SJSA1 (cell line): ENCODE measurements at regions not wholly inside any gene's neighbourhood (a gene's known extent, or its start where the extent isn't known, plus 50 kb on each side); places are given as distances from the start of the nearest gene placed in this dataset.

Experiments used
- DNase-seq, 2 experiments: peaks; one replicate each; pipeline ENCODE4 v3.0.0-alpha.2; 2015 to 2020; ENCODE audit warnings: low spot score in 2 of 2, low read depth in 1 of 2
- H3K27ac ChIP-seq: fragments of 250-450 bp; sonication (Bioruptor Pico); 2 replicates; pipeline ENCODE4 v1.5.1; 2020; ENCODE audit warnings: mild to moderate bottlenecking, moderate library complexity
- H3K27me3 ChIP-seq: fragments of 250-450 bp; sonication (Bioruptor Pico); replicated peaks from 2 replicates; pipeline ENCODE4 v1.5.1; 2020; ENCODE audit warnings: mild to moderate bottlenecking, moderate library complexity
- H3K36me3 ChIP-seq: fragments of 250-450 bp; sonication (Bioruptor Pico); 2 replicates; pipeline ENCODE4 v1.5.1; 2020; ENCODE audit warnings: mild to moderate bottlenecking
- H3K4me1 ChIP-seq: fragments of 250-450 bp; sonication (Bioruptor Pico); replicated peaks from 2 replicates; pipeline ENCODE4 v1.6.1; 2021; ENCODE audit warnings: mild to moderate bottlenecking
- H3K4me3 ChIP-seq: fragments of 250-450 bp; sonication (Bioruptor Pico); 2 replicates; pipeline ENCODE4 v1.5.1; 2020; ENCODE audit warnings: mild to moderate bottlenecking
- H3K9me3 ChIP-seq: fragments of 250-450 bp; sonication (Bioruptor Pico); replicated peaks from 2 replicates; pipeline ENCODE4 v1.5.1; 2020; ENCODE audit warnings: mild to moderate bottlenecking

DNA sequence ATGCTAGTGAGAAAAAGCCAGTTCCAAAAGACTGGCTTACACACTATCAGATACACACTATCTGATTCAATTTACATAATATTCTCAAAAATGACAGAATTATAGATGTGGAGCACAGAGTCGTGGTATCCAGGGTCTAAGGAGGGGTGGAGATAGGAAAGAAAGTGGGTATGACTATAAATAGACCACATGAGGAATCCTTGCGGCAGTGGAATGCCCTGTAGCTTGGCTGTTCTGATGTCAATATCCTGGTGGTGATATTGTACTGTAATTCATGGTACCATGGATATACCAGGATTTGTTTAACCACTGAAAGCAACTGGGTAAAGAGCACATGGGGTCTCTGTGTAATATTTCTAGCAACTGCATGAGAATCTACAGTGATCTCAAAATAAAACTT is 67.7 kb upstream of the TMEM72 start:
- no peak overlapping the region for H3K4me3 ChIP-seq
- peaks cover 5% of the 10 kb centered on the region for H3K4me1 ChIP-seq
- peak in 1 of 2 experiments; percentile 3 for DNase-seq
- no peaks in the 10 kb centered on the region for H3K27me3 ChIP-seq
- no peaks in the 10 kb centered on the region for H3K36me3 ChIP-seq
- no peaks in the 10 kb centered on the region for H3K9me3 ChIP-seq
- no peak overlapping the region for H3K27ac ChIP-seq

DNA sequence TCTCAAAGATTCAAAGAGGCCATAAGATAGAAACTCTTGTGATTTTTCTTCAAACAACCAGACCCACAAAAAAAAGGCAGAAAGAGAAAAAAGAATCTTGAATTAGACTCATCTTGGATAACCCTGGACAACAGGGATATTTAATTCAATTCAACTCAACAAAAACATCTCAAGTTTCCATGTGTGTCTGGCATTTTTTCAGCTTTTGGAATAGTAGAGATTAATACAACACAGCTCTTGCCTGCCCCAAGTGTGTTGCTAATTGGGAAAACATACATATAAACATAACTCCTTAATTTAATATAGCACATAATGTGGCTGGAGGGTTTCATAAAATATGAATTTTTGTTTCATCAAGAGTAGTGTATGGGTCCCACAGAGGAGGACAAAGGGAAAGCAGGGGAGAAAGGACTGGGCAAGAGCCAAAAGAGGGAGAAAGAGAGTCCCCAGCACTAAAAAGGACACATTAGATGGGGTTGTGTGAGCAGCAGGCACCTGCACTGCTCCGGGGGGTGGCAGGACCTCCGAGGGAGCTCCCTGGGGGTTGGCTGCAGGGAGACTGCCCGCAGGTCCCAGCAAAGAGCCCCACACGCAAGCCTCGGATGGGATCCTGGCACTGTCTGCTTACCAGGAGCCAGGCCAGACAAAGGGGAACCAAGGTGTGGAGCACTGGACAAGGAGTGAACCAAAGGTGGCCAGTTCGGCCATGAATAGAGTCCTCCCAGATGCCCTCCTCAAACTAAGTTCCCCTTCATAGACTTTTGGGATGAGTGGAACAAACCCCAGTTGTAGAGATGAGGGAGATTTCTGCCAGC is 65.6 kb upstream of the TMEM72 start:
- Histone ChIP-seq H3K4me1 (no peaks in the 10 kb centered on the region), H3K27me3 (no peaks in the 10 kb centered on the region)
- peak in 1 of 2 experiments; percentile 19 for DNase-seq

DNA sequence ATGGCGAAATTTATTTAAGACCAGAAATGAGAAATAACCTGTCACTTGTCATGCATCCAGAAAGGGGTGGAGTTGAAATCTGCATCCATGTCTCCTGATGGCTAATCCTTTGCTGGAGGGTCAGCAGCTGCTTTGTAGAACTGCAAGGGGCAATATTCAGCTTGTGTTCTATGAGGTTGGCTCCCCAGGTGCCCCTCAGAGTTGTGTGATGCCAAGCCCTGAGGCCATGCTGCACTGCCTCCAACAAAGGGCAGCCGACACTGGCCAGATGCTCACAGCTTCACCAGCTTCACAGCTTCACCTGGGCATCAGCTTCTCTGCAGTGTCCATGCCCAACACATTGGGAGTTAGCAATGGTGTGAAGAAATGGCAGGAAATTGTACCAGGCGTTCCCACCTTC is 64.0 kb upstream of the TMEM72 start:
- Histone ChIP-seq H3K4me1 (no peaks in the 10 kb centered on the region), H3K9me3 (no peaks in the 10 kb centered on the region), H3K4me3 (no peak overlapping the region), H3K27ac (no peak overlapping the region), H3K36me3 (no peaks in the 10 kb centered on the region), H3K27me3 (no peaks in the 10 kb centered on the region)
- peak in 1 of 2 experiments; percentile 25 for DNase-seq

More for the DNA sequence above, 65.6 kb upstream of the TMEM72 start:
- Histone ChIP-seq H3K4me3 (no peak overlapping the region), H3K36me3 (no peaks in the 10 kb centered on the region), H3K9me3 (no peaks in the 10 kb centered on the region), H3K27ac (no peak overlapping the region)

DNA sequence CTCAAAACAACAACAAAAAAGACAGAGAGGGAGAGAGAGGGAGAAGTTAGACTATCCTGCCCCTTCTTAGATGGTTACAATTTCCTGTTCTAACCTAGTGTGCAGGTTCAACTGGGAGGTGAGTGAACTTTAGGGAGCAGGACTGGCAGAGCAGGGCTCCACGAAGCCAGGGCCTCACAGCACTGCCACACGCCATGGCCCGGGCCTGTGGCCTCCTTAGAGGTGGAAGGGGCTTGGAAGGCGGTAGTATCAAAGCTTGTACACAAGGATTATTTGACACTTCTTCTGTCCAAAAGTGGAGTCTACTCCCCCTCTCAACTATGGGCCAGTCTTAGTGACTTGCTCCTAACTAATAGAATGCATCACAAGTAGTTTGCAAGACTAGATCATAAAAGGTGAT is 62.9 kb upstream of the TMEM72 start:
- H3K9me3 ChIP-seq, result no peaks in the 10 kb centered on the region
- DNase-seq, result peak in 1 of 2 experiments; percentile 4
- no peaks in the 10 kb centered on the region for H3K27me3 ChIP-seq
- H3K27ac ChIP-seq, result no peak overlapping the region
- H3K4me1 ChIP-seq, result no peaks in the 10 kb centered on the region
- no peaks in the 10 kb centered on the region for H3K36me3 ChIP-seq
- no peak overlapping the region for H3K4me3 ChIP-seq

DNA sequence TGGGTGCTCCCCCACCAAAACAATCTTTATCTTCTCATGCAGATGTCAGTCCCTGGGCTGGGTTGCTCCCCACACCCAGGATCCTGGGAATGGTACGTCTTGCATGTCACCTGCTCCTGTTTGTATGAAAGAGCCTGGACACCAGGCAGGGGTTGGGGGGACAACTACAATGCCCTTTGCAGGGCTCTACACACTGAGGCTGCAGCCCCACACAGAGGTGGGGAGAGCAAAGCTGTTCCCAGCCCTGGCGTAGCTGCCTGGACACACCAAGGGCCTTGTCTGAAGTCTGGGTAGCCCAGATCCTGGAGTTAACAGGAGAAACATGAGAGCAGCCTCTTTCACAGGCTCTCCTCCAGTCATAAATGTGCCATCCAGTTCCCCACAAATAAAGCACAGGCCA is 61.2 kb upstream of the TMEM72 start:
- Histone ChIP-seq H3K27ac (no peak overlapping the region), H3K36me3 (no peaks in the 10 kb centered on the region), H3K4me1 (no peaks in the 10 kb centered on the region), H3K4me3 (no peak overlapping the region), H3K9me3 (no peaks in the 10 kb centered on the region), H3K27me3 (no peaks in the 10 kb centered on the region)
- peak in 1 of 2 experiments; percentile 22 for DNase-seq

DNA sequence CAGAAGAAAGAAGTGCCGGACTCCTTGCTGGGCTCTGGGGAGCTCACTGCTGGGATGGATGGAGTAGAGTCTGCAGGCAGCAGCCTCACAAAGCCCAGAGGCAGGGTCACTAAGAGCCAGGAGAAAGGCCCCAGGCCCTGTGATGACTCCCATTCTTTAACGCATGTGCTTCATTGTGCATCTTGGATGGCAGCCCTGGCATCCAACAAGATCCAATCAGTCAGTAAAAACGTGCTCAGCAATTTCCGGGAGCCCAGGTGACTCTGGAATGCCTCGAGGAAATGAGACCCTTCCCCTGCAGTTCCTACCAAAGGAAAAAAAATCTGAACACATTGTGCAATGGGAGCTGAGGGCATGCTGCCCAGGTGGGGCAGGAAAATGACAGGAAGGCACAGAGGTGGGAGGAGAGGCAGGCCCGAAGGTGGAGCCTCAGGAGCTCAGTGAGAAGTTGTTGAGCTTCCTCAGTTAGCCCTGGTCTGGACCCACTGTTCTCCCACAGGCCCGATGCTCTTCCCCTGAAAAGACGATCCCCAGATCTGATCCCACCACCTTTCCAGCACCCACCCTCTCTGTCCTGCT is 60.7 kb upstream of the TMEM72 start:
- no peaks in the 10 kb centered on the region for H3K4me1 ChIP-seq
- DNase-seq, result peak in 1 of 2 experiments; percentile 15
- no peak overlapping the region for H3K4me3 ChIP-seq

DNA sequence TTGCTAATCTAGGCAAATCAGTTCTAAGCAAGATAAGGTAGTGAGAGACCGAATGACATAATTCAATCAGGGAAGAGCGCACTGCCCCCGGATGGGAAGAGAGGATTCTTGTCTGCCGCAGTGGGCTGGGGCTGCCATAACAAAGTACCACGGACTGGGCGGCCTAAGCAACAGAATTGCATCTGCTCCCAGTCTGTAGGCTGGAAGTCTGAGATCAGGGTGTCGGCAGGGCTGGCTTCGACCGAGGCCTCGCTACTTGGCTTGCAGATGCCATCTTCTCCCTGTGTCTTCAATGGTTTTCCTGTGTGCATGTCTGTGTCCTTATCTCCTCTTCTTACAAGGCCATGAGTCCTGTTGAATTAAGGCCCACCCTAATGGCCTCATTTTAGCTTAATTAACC is 59.7 kb upstream of the TMEM72 start:
- peak in 1 of 2 experiments; percentile 30 for DNase-seq
- no peak overlapping the region for H3K4me3 ChIP-seq
- no peaks in the 10 kb centered on the region for H3K36me3 ChIP-seq
- no peak overlapping the region for H3K27ac ChIP-seq
- no peaks in the 10 kb centered on the region for H3K4me1 ChIP-seq
- H3K27me3 ChIP-seq, result no peaks in the 10 kb centered on the region
- H3K9me3 ChIP-seq, result no peaks in the 10 kb centered on the region

More for the DNA sequence above, 60.7 kb upstream of the TMEM72 start:
- H3K27ac ChIP-seq, result no peak overlapping the region
- no peaks in the 10 kb centered on the region for H3K36me3 ChIP-seq
- H3K27me3 ChIP-seq, result no peaks in the 10 kb centered on the region
- no peaks in the 10 kb centered on the region for H3K9me3 ChIP-seq

DNA sequence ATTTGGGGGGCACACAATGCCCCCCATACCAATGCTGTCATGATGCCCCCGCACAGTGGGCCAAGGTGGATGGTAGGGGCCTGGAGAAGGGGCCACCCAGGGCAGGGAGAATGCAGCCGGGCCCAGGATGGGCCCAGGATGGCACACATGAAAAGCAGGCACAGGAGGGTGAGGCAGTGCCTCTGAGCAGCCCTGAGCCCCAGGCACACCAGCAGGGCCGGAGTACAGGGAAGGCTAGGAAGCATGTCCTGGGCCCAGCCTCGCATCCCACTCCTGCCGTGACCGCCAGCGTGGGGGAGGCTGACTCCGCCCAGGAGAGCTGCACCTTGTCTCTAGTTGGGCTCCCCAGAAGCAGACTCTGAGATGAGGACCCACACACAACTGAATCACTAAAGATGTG is 59.3 kb upstream of the TMEM72 start:
- H3K9me3 ChIP-seq, result no peaks in the 10 kb centered on the region
- H3K36me3 ChIP-seq, result no peaks in the 10 kb centered on the region
- H3K4me1 ChIP-seq, result no peaks in the 10 kb centered on the region
- H3K27me3 ChIP-seq, result no peaks in the 10 kb centered on the region
- no peak overlapping the region for H3K27ac ChIP-seq
- no peak overlapping the region for H3K4me3 ChIP-seq
- peak in 1 of 2 experiments; percentile 31 for DNase-seq

DNA sequence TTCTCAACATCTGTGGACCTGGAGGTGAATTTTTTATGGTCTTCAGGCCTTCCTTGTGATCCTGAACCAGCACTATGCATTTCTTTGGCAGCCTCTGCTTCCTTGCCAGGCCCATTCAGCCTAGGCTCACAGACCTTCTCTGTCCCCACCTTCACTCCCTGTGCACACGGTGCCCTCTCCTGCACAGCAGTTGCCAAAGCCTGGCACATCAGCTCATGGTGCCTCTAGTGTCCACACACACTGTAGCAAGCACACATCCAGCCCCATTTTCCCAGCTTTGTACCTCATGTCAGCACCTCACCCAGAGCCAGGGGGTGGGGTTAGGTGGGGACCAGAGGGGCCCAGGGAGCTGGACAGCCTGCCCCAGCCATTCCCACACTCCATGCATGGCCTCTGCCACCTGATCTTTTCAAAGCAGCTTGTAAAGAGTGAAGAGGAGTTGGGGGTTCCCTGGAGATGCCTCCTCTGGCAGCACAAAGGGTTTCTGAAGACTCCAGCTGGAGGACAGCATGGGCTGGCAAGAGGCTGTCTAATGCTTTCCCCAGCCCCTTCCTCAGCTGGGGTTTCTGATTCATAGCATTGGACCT is 57.9 kb upstream of the TMEM72 start:
- Histone ChIP-seq H3K36me3 (no peaks in the 10 kb centered on the region), H3K27ac (no peak overlapping the region)
- peak in 1 of 2 experiments; percentile 40 for DNase-seq

DNA sequence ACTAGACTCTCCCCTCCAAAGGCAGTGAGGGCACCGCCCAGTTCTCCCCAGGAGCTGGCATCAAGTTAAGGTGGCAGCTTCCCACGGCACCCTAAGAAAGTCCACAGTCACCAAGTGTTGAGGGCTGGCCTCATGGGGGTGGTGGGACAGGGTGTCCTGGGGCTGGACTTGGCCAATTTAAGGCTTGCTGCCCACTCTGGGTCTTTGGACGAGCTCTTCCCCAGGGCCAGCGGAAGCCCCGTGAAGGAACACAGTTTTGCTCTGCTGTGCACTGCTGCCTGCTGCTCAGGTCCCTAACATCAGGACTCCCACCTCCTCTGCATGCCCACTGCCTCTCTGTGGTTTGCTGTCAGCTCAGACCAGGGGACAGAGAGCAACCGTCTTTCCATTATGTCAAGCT is 57.3 kb upstream of the TMEM72 start:
- Histone ChIP-seq H3K27me3 (no peaks in the 10 kb centered on the region), H3K27ac (no peak overlapping the region), H3K4me3 (no peak overlapping the region), H3K36me3 (no peaks in the 10 kb centered on the region), H3K9me3 (no peaks in the 10 kb centered on the region), H3K4me1 (no peaks in the 10 kb centered on the region)
- peak in 1 of 2 experiments; percentile 28 for DNase-seq

More for the DNA sequence above, 57.9 kb upstream of the TMEM72 start:
- Histone ChIP-seq H3K9me3 (no peaks in the 10 kb centered on the region), H3K4me1 (no peaks in the 10 kb centered on the region), H3K4me3 (no peak overlapping the region), H3K27me3 (no peaks in the 10 kb centered on the region)

DNA sequence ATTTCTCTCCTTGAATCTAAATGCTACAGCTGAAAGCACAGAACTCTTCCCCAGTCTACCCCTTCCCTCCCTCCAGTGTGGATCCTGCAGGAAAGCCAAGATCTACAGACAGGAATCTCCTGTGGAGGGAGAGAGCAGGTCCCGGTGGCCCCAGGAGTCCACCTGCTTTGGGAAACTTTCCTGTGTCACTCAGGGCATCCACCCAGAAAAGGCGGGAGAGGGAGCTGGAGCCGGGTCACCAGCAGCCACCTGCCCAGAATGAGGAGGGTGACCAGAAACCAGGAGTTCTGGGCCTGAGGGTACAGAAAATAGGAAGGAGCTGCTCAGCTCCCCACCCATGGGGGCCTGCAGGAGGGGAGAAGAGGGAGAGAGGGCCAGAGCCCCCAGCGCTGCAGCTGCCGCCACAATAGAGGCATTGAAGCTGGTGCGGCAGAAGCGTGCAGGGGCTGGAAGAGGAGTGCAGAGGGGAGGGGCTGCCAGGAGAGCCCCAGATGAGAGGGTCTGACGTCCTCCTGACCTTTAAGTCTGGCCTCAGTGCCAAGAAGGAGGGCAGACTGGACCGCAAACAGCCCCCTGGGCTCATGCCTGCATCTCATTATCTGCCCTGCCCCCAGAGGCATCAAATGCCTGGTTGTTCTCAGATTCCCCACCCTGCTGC is 56.3 kb upstream of the TMEM72 start:
- Histone ChIP-seq H3K4me1 (no peaks in the 10 kb centered on the region), H3K27ac (no peak overlapping the region), H3K36me3 (no peaks in the 10 kb centered on the region), H3K4me3 (no peak overlapping the region), H3K9me3 (no peaks in the 10 kb centered on the region), H3K27me3 (no peaks in the 10 kb centered on the region)
- peak in 1 of 2 experiments; percentile 33 for DNase-seq

DNA sequence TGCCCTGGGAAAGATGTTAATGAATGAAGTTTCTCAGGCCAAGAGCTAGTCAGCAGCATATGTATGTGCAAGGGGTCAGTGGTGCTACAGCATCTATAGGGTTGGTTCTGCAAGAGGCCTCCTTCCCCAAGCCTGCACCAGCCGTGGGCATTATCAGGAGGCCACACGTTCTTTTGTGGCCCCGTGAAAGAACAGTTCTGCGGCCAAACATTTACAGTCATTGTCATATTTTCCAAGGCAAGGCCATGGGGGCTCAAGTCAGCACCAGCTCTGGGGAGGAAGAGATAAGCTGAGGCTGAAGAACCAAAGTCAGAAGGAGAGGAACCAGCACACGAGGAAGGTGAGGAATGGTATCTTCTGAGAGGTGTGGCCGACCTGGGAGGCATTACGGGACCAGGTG is 54.4 kb upstream of the TMEM72 start:
- Histone ChIP-seq H3K36me3 (no peaks in the 10 kb centered on the region), H3K4me3 (no peak overlapping the region), H3K27me3 (no peaks in the 10 kb centered on the region), H3K9me3 (no peaks in the 10 kb centered on the region), H3K4me1 (peaks cover 13% of the 10 kb centered on the region), H3K27ac (no peak overlapping the region)
- peak in 1 of 2 experiments; percentile 1 for DNase-seq

DNA sequence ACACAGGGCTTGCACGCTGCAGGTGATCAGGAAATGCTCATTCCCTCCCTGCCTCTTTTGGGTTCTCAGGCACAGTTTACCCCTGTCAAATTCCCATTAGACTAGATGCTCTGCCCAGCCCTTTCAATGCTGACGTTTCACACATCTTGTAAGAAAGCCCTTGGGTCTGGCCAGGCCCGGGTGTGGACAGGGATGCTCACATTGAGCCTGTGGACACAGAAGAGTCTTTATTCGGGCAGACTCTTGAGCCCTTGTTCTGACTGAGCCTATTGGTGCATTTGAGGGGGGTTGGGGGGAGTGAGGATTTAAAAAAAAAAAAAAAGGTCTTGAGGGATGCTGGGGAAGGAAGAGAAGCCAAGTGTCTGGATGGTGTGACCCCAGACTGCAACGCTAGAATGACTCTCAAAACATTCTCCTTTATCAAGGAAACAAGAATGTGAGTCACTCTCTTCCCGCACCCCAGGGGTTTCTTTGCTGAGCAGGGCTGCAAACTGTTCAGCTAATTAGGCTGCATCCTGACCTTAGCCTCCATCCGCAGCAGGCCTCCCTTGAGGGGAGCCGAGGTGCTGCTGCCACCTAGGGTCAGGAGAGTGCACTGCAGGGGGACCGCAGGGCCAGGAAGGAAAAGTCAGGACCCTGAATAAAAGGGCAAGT is 53.6 kb upstream of the TMEM72 start:
- H3K27ac ChIP-seq, result no peak overlapping the region
- no peaks in the 10 kb centered on the region for H3K27me3 ChIP-seq
- no peaks in the 10 kb centered on the region for H3K36me3 ChIP-seq
- H3K9me3 ChIP-seq, result no peaks in the 10 kb centered on the region
- H3K4me3 ChIP-seq, result no peak overlapping the region
- peak; percentile 54 to 65 for DNase-seq
- peaks cover 18% of the 10 kb centered on the region for H3K4me1 ChIP-seq
